Large intestine (tissue), 3 donors: ENCODE measurements at regions not wholly inside any gene's neighbourhood (a gene's known extent, or its start where the extent isn't known, plus 50 kb on each side); places are given as distances from the start of the nearest gene placed in this dataset.
A peak's percentile ranks its signal among the peaks of the same experiment; 100 is the strongest.

Source experiments
- DNase-seq, 2 donors: peaks; one replicate each; pipeline versions ENCODE4 v3.0.0 to v3.0.0-alpha.2; 2013
- H3K27ac ChIP-seq: one replicate; pipeline ENCODE4 v1.5.1; 2013; ENCODE audit warnings: low read length
- H3K27me3 ChIP-seq: 2 replicates; pipeline ENCODE4 v1.6.1; 2013; ENCODE audit warnings: low read length; ENCODE audit not compliant: control insufficient read depth, insufficient read depth
- H3K36me3 ChIP-seq: 2 replicates; pipeline ENCODE4 v1.6.1; 2013; ENCODE audit warnings: low read length; ENCODE audit not compliant: control insufficient read depth, insufficient read depth
- H3K4me1 ChIP-seq: one replicate; pipeline ENCODE4 v1.6.1; 2013; ENCODE audit warnings: low read length; ENCODE audit not compliant: control insufficient read depth, insufficient read depth
- H3K4me3 ChIP-seq: one replicate; pipeline ENCODE4 v1.5.1; 2013; ENCODE audit warnings: low read length
- H3K9me3 ChIP-seq: one replicate; pipeline ENCODE4 v1.6.1; 2013; ENCODE audit warnings: mild to moderate bottlenecking, low read depth, low read length, moderate library complexity; ENCODE audit not compliant: control insufficient read depth
- WGBS: methylation state at CpG from one replicate; pipeline ENCODE4 v1.1.5; 2013; ENCODE audit warnings: low lambda C conversion rate; ENCODE audit not compliant: insufficient coverage; 5-methylcytosine and 5-hydroxymethylcytosine counted together

GRCh38 chr10:88023676-88024075, 160.3 kb downstream of the PTEN start:
- H3K27me3 ChIP-seq: no peaks in the 10 kb centered on the region
- WGBS: 86% methylated on average over 1 of the region's 1 CpG
- no peaks in the 10 kb centered on the region for H3K9me3 ChIP-seq
- H3K4me3 ChIP-seq: no peak overlapping the region
- no peak overlapping the region for H3K27ac ChIP-seq
- no peaks in the 10 kb centered on the region for H3K36me3 ChIP-seq
- DNase-seq: no peak
- peaks cover 13% of the 10 kb centered on the region for H3K4me1 ChIP-seq

GRCh38 chr10:88026031-88026430, 162.6 kb downstream of the PTEN start:
- H3K27ac ChIP-seq: peak overlapping the region; percentile 64
- H3K9me3 ChIP-seq: no peaks in the 10 kb centered on the region
- H3K4me3 ChIP-seq: no peak overlapping the region
- DNase-seq: peak; percentile 48 to 68
- H3K4me1 ChIP-seq: peaks cover 17% of the 10 kb centered on the region
- H3K27me3 ChIP-seq: no peaks in the 10 kb centered on the region
- H3K36me3 ChIP-seq: no peaks in the 10 kb centered on the region
- 82% methylated on average over 3 of the region's 3 CpGs for WGBS

GRCh38 chr10:88027570-88027969, 164.1 kb downstream of the PTEN start:
- Histone ChIP-seq H3K27ac (peak overlapping the region; percentile 56), H3K4me1 (peaks cover 17% of the 10 kb centered on the region), H3K36me3 (no peaks in the 10 kb centered on the region), H3K9me3 (no peaks in the 10 kb centered on the region), H3K4me3 (no peak overlapping the region), H3K27me3 (no peaks in the 10 kb centered on the region)
- 100% methylated on average over 2 of the region's 4 CpGs for WGBS
- peak; percentile 35 to 57 for DNase-seq

GRCh38 chr10:88028072-88028471, 164.6 kb downstream of the PTEN start:
- 80% methylated on average over 1 of the region's 1 CpG for WGBS
- DNase-seq: peak in 1 of 2 donors; percentile 14
- Histone ChIP-seq H3K4me3 (no peak overlapping the region), H3K4me1 (peaks cover 17% of the 10 kb centered on the region), H3K9me3 (no peaks in the 10 kb centered on the region), H3K27ac (peak overlapping the region; percentile 56), H3K27me3 (no peaks in the 10 kb centered on the region), H3K36me3 (no peaks in the 10 kb centered on the region)

GRCh38 chr10:88028654-88029053, 165.2 kb downstream of the PTEN start:
- Histone ChIP-seq H3K4me1 (peaks cover 20% of the 10 kb centered on the region), H3K27ac (peak overlapping the region; percentile 56), H3K36me3 (no peaks in the 10 kb centered on the region), H3K27me3 (no peaks in the 10 kb centered on the region), H3K4me3 (no peak overlapping the region), H3K9me3 (no peaks in the 10 kb centered on the region)
- peak; percentile 88 to 96 for DNase-seq
- no CpG with 5 or more reads among the region's 1 CpG for WGBS

GRCh38 chr10:88032566-88032965, 169.1 kb downstream of the PTEN start:
- peaks cover 19% of the 10 kb centered on the region for H3K4me1 ChIP-seq
- H3K27ac ChIP-seq: no peak overlapping the region
- H3K27me3 ChIP-seq: no peaks in the 10 kb centered on the region
- no CpG with 5 or more reads among the region's 1 CpG for WGBS
- no peak for DNase-seq
- no peak overlapping the region for H3K4me3 ChIP-seq
- H3K36me3 ChIP-seq: no peaks in the 10 kb centered on the region
- no peaks in the 10 kb centered on the region for H3K9me3 ChIP-seq

GRCh38 chr10:88033385-88033784, 170.0 kb downstream of the PTEN start:
- Histone ChIP-seq H3K27ac (peak overlapping the region; percentile 53), H3K9me3 (no peaks in the 10 kb centered on the region), H3K4me1 (peaks cover 14% of the 10 kb centered on the region), H3K36me3 (no peaks in the 10 kb centered on the region), H3K27me3 (no peaks in the 10 kb centered on the region), H3K4me3 (no peak overlapping the region)
- no CpG with 5 or more reads among the region's 3 CpGs for WGBS
- peak; percentile 55 to 76 for DNase-seq

- no peaks in the 10 kb centered on the region for H3K27me3 ChIP-seq
- no peaks in the 10 kb centered on the region for H3K36me3 ChIP-seq
- no peak overlapping the region for H3K4me3 ChIP-seq
- peaks cover 12% of the 10 kb centered on the region for H3K4me1 ChIP-seq
- WGBS: no CpG with 5 or more reads among the region's 4 CpGs
- DNase-seq: no peak
- H3K27ac ChIP-seq: peak overlapping the region; percentile 53
- no peaks in the 10 kb centered on the region for H3K9me3 ChIP-seq
Observed at GRCh38 chr10:88033793-88034192, 170.4 kb downstream of the PTEN start.

- H3K27ac ChIP-seq: no peak overlapping the region
- no peaks in the 10 kb centered on the region for H3K36me3 ChIP-seq
- no peaks in the 10 kb centered on the region for H3K9me3 ChIP-seq
- H3K4me3 ChIP-seq: no peak overlapping the region
- no peak for DNase-seq
- H3K27me3 ChIP-seq: no peaks in the 10 kb centered on the region
- peaks cover 8% of the 10 kb centered on the region for H3K4me1 ChIP-seq
- WGBS: no CpG with 5 or more reads among the region's 4 CpGs
Observed at GRCh38 chr10:88036126-88036525, 172.7 kb downstream of the PTEN start.

GRCh38 chr10:88037623-88038022, 174.2 kb downstream of the PTEN start:
- H3K9me3 ChIP-seq: no peaks in the 10 kb centered on the region
- no peaks in the 10 kb centered on the region for H3K36me3 ChIP-seq
- 100% methylated on average over 1 of the region's 2 CpGs for WGBS
- no peak overlapping the region for H3K27ac ChIP-seq
- no peak for DNase-seq
- H3K27me3 ChIP-seq: no peaks in the 10 kb centered on the region
- H3K4me3 ChIP-seq: no peak overlapping the region
- peaks cover 22% of the 10 kb centered on the region for H3K4me1 ChIP-seq

GRCh38 chr10:88038268-88038667, 174.8 kb downstream of the PTEN start:
- WGBS: no CpG with 5 or more reads among the region's 4 CpGs

More at GRCh38 chr10:88038268-88038667, 174.8 kb downstream of the PTEN start:
- Histone ChIP-seq H3K27ac (no peak overlapping the region), H3K36me3 (no peaks in the 10 kb centered on the region), H3K9me3 (no peaks in the 10 kb centered on the region), H3K4me3 (no peak overlapping the region), H3K4me1 (peaks cover 27% of the 10 kb centered on the region), H3K27me3 (no peaks in the 10 kb centered on the region)
- peak in 1 of 2 donors; percentile 26 for DNase-seq
